Mammary epithelial cell (primary cell): ENCODE measurements at regions not wholly inside any gene's neighbourhood (a gene's known extent, or its start where the extent isn't known, plus 50 kb on each side); places are given as distances from the start of the nearest gene placed in this dataset.

ENCODE experiments used
- CTCF ChIP-seq, 2 donors: IDR thresholded peaks in 1 of 2; conservative IDR thresholded peaks in 1 of 2; 2 replicates each; pipeline ENCODE4 v1.5.1; 2011 to 2012; ENCODE audit warnings: inconsistent platforms in 2 of 2, low read length in 2 of 2, mild to moderate bottlenecking in 2 of 2, control low read depth in 1 of 2, low read depth in 1 of 2; ENCODE audit not compliant: insufficient read depth in 1 of 2; ENCODE audit errors: extremely low read depth in 1 of 2
- EZH2 ChIP-seq: IDR thresholded peaks from 2 replicates; pipeline ENCODE4 v1.6.1; 2012; ENCODE audit warnings: low read length, inconsistent platforms, borderline replicate concordance

- TF ChIP-seq EZH2 (no peak), CTCF (conservative IDR thresholded peaks at IDR 0.05 in 1 of 2, IDR thresholded peaks at IDR 0.05 in 1 of 2; ENCODE audit: extremely low read depth in 1 of 2, insufficient read depth in 1 of 2, low read depth in 1 of 2, low read length in 2 of 2) (no peak)
Measured at GRCh38 chr4:181938631-181939030, 304.6 kb upstream of the TENM3 start.
